ENCODE measurements at regions not wholly inside any gene's neighbourhood (a gene's known extent, or its start where the extent isn't known, plus 50 kb on each side); places are given as distances from the start of the nearest gene placed in this dataset.

DNA sequence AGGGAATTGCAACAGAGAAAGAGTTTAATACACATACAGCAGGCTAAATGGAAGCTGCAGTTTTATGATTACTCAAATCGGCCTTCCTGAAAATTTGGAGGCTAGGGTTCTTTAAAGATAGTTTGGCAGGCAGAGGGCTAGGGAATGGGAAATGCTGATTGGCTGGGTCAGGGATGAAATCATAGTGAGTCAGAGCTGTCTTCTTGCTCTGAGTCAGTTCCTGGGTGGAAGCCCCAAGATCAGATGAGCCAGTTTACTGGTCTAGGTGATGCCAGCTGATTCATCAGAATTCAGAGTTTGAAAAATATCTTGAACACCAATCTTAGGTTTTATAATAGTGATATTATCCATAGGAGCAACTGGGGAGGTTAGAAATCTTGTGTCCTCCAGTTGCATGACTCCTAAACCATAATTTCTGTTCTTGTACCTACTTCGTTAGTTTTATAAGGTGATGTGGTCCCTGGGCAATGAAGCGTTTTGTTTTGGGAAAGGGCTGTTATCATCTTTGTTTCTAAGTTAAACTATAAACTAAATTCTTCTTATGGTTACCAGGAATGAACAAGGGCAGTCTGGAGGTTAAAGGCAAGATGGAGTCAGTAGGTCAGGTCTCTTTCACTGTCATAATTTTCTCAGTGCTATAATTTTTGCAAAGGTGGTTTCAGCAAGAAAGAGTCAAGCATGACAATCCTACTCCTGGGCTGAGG is 257.8 kb upstream of the CCDC196 start:
- no CpG with 5 or more reads among the region's 3 CpGs for WGBS, 2 experiments (ENCODE audit: extremely low coverage in 2 of 2, insufficient read length in 1 of 2)

More for the DNA sequence above, 257.8 kb upstream of the CCDC196 start:
- H3K9me3 ChIP-seq (ENCODE audit: control insufficient read depth, insufficient read depth, low read length) = peaks cover 16% of the 10 kb centered on the region
- ATAC-seq (ENCODE audit: low read depth) (no peak), DNase-seq (no peak)
- no peak overlapping the region for H4K5ac ChIP-seq (ENCODE audit: low read depth, low read length)
- TF ChIP-seq BHLHE40 (IDR thresholded peaks at IDR 0.05; ENCODE audit: low read depth, low read length) = no peak
- TF ChIP-seq ELK1 (IDR thresholded peaks at IDR 0.05; ENCODE audit: borderline replicate concordance, low read depth, low read length) = no peak
- TF ChIP-seq RFX5 (IDR thresholded peaks at IDR 0.05; ENCODE audit: low read depth, low read length) = no peak
- TF ChIP-seq, protein P1, sequence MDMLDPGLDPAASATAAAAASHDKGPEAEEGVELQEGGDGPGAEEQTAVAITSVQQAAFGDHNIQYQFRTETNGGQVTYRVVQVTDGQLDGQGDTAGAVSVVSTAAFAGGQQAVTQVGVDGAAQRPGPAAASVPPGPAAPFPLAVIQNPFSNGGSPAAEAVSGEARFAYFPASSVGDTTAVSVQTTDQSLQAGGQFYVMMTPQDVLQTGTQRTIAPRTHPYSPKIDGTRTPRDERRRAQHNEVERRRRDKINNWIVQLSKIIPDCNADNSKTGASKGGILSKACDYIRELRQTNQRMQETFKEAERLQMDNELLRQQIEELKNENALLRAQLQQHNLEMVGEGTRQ (IDR thresholded peaks at IDR 0.05; ENCODE audit: low read depth, low read length) = no peak
- no peak for TF ChIP-seq RAD21 (IDR thresholded peaks at IDR 0.05; ENCODE audit: low read length)
- no peak for TF ChIP-seq NFE2L2 (IDR thresholded peaks at IDR 0.05; ENCODE audit: low read depth, low read length)
- no peak for TF ChIP-seq SMC3 (IDR thresholded peaks at IDR 0.05; ENCODE audit: low read depth, low read length)
- no peak for TF ChIP-seq MXI1 (IDR thresholded peaks at IDR 0.05; ENCODE audit: borderline replicate concordance, low read depth, low read length)
- no peak for TF ChIP-seq MAZ (IDR thresholded peaks at IDR 0.05; ENCODE audit: borderline replicate concordance, low read depth, low read length)
- TF ChIP-seq MAFK (IDR thresholded peaks at IDR 0.05; ENCODE audit: low read depth, low read length) = no peak
- TF ChIP-seq POLR2A (IDR thresholded peaks at IDR 0.05; ENCODE audit: low read depth, low read length) = no peak
- TF ChIP-seq, protein P2, sequence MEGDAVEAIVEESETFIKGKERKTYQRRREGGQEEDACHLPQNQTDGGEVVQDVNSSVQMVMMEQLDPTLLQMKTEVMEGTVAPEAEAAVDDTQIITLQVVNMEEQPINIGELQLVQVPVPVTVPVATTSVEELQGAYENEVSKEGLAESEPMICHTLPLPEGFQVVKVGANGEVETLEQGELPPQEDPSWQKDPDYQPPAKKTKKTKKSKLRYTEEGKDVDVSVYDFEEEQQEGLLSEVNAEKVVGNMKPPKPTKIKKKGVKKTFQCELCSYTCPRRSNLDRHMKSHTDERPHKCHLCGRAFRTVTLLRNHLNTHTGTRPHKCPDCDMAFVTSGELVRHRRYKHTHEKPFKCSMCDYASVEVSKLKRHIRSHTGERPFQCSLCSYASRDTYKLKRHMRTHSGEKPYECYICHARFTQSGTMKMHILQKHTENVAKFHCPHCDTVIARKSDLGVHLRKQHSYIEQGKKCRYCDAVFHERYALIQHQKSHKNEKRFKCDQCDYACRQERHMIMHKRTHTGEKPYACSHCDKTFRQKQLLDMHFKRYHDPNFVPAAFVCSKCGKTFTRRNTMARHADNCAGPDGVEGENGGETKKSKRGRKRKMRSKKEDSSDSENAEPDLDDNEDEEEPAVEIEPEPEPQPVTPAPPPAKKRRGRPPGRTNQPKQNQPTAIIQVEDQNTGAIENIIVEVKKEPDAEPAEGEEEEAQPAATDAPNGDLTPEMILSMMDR (conservative IDR thresholded peaks at IDR 0.05; ENCODE audit: low read depth, low read length) = no peak
- no peak for TF ChIP-seq RCOR1 (IDR thresholded peaks at IDR 0.05; ENCODE audit: insufficient replicate concordance, low read length)
- no peak overlapping the region for H3K14ac ChIP-seq (replicated peaks; ENCODE audit: low read depth, low read length)
- no peak overlapping the region for H4K8ac ChIP-seq (ENCODE audit: low read depth in 2 of 2, low read length in 2 of 2)
- H3K27me3 ChIP-seq (ENCODE audit: control insufficient read depth, insufficient read depth, low read length) = no peaks in the 10 kb centered on the region
- no peak overlapping the region for H3K4me2 ChIP-seq (ENCODE audit: low read depth, low read length)
- no peaks in the 10 kb centered on the region for H3K36me3 ChIP-seq (ENCODE audit: control insufficient read depth, insufficient read depth, low read length)
- H2AFZ ChIP-seq (replicated peaks; ENCODE audit: low read length, poor library complexity) = no peak overlapping the region
- H4K20me1 ChIP-seq (ENCODE audit: insufficient read depth, low read length) = no peaks in the 10 kb centered on the region
- H2BK20ac ChIP-seq (ENCODE audit: low read depth, low read length) = no peak overlapping the region
- H2BK120ac ChIP-seq (ENCODE audit: low read depth, low read length) = no peak overlapping the region
- ChIA-PET POLR2A (ENCODE audit: unreplicated experiment) (no interaction called here), CTCF (no interaction called here)
- H2BK5ac ChIP-seq (ENCODE audit: low read depth, low read length, poor library complexity, severe bottlenecking) = no peak overlapping the region
- H2AK5ac ChIP-seq (ENCODE audit: low read depth, low read length) = no peak overlapping the region
- no peak overlapping the region for H3K23ac ChIP-seq (ENCODE audit: low read depth, low read length)
- no peak overlapping the region for H3K18ac ChIP-seq (ENCODE audit: low read depth, low read length)
- no peak overlapping the region for H3K4me3 ChIP-seq (ENCODE audit: insufficient read depth, low read depth, low read length)
- in situ Hi-C loops (cut with MboI; ENCODE audit: low sequenced_read_pairs) = no loop called here
- H3K4me1 ChIP-seq (ENCODE audit: control insufficient read depth, insufficient read depth, low read length) = no peaks in the 10 kb centered on the region
- no TSS peak for BruUV-seq (replicated peaks)
- H3K56ac ChIP-seq (ENCODE audit: extremely low read depth, insufficient read depth, low read length) = no peak overlapping the region
- dilution Hi-C loops (cut with HindIII; ENCODE audit: low sequenced_read_pairs, unreplicated experiment) = no loop called here
- H2BK15ac ChIP-seq (ENCODE audit: low read depth, low read length) = no peak overlapping the region
- H2AK9ac ChIP-seq (replicated peaks; ENCODE audit: low read depth, low read length, poor library complexity) = no peak overlapping the region
- intact Hi-C loops (cut with micrococcal nuclease) = no loop called here
- no peak overlapping the region for H4K91ac ChIP-seq (ENCODE audit: insufficient read depth, low read depth, low read length)
- H3K9me1 ChIP-seq (ENCODE audit: insufficient read depth, low read length) = no peaks in the 10 kb centered on the region
- H3K4ac ChIP-seq (ENCODE audit: low read depth, low read length) = no peak overlapping the region
- no peak overlapping the region for H3K9ac ChIP-seq (ENCODE audit: low read depth, low read length)
- H3K79me1 ChIP-seq (ENCODE audit: low read depth in 1 of 2, low read length in 2 of 2) = no peaks in the 10 kb centered on the region
- no peak overlapping the region for H3K27ac ChIP-seq (ENCODE audit: insufficient read depth, low read length)
